CD14-positive monocyte (primary cell): ENCODE measurements at regions not wholly inside any gene's neighbourhood (a gene's known extent, or its start where the extent isn't known, plus 50 kb on each side); places are given as distances from the start of the nearest gene placed in this dataset.

Source experiments
- DNase-seq, 3 donors: peaks; one replicate each; pipeline ENCODE4 v3.0.0-alpha.2; 2011 to 2022
- H2AFZ ChIP-seq: 2 replicates; pipeline ENCODE4 v1.6.0; 2012; ENCODE audit warnings: mild to moderate bottlenecking, low read depth, low read length, inconsistent platforms; ENCODE audit not compliant: insufficient read depth, poor library complexity, severe bottlenecking
- H3K27ac ChIP-seq, 2 donors: 1 replicate in 1 of 2; 2 replicates in 1 of 2; pipeline ENCODE4 v1.5.1; 2012 to 2013; ENCODE audit warnings: low read length in 2 of 2, control low read depth in 1 of 2, inconsistent platforms in 1 of 2, low read depth in 1 of 2, mild to moderate bottlenecking in 1 of 2
- H3K27me3 ChIP-seq, 2 donors: one replicate each; pipeline versions ENCODE4 v1.6.0 to v1.6.1; 2011 to 2013; ENCODE audit warnings: low read length in 2 of 2; ENCODE audit not compliant: control insufficient read depth in 2 of 2, insufficient read depth in 2 of 2
- H3K36me3 ChIP-seq, 2 donors: replicated peaks in 1 of 2; 1 replicate in 1 of 2; 2 replicates in 1 of 2; pipeline versions ENCODE4 v1.5.1 to v1.6.1; 2012 to 2013; ENCODE audit warnings: low read length in 2 of 2, control low read depth in 1 of 2, inconsistent platforms in 1 of 2, mild to moderate bottlenecking in 1 of 2; ENCODE audit not compliant: insufficient read depth in 2 of 2, control insufficient read depth in 1 of 2
- H3K4me1 ChIP-seq, 2 donors: 1 replicate in 1 of 2; 2 replicates in 1 of 2; pipeline versions ENCODE4 v1.5.1 to v1.6.1; 2012 to 2013; ENCODE audit warnings: low read length in 2 of 2, control low read depth in 1 of 2, inconsistent platforms in 1 of 2, mild to moderate bottlenecking in 1 of 2, moderate library complexity in 1 of 2; ENCODE audit not compliant: insufficient read depth in 2 of 2, control insufficient read depth in 1 of 2
- H3K4me2 ChIP-seq: replicated peaks from 2 replicates; pipeline ENCODE3; 2012; ENCODE audit warnings: low read length, moderate library complexity, mild to moderate bottlenecking; ENCODE audit not compliant: poor library complexity, severe bottlenecking; ENCODE audit errors: extremely low read depth
- H3K4me3 ChIP-seq, 3 experiments: fragments of 200-600 bp in 1 of 3; sonication (generic) in 1 of 3; replicated peaks in 1 of 3; 1 replicate in 2 of 3; 2 replicates in 1 of 3; pipeline ENCODE4 v1.5.1; 2011 to 2013; ENCODE audit warnings: low read length in 3 of 3, mild to moderate bottlenecking in 3 of 3, control low read depth in 2 of 3, low read depth in 2 of 3, inconsistent platforms in 1 of 3, moderate library complexity in 1 of 3
- H3K79me2 ChIP-seq: 2 replicates; pipeline ENCODE4 v1.6.0; 2012; ENCODE audit warnings: mild to moderate bottlenecking, control low read depth, inconsistent platforms, low read length, moderate library complexity; ENCODE audit not compliant: insufficient read depth
- H3K9ac ChIP-seq: 2 replicates; pipeline ENCODE4 v1.6.0; 2017; ENCODE audit warnings: low read length, mild to moderate bottlenecking; ENCODE audit not compliant: insufficient read depth, poor library complexity, severe bottlenecking
- H3K9me3 ChIP-seq, 2 donors: replicated peaks in 1 of 2; 1 replicate in 1 of 2; 2 replicates in 1 of 2; pipeline versions ENCODE4 v1.5.1 to v1.6.1; 2012 to 2013; ENCODE audit warnings: low read length in 2 of 2, control low read depth in 1 of 2; ENCODE audit not compliant: control insufficient read depth in 1 of 2, insufficient read depth in 1 of 2
- H4K20me1 ChIP-seq: 2 replicates; pipeline ENCODE4 v1.6.0; 2012; ENCODE audit warnings: mild to moderate bottlenecking, low read length, control low read depth, moderate library complexity; ENCODE audit not compliant: insufficient read depth
- H3K27ac Mint-ChIP-seq, 7 donors: one replicate each; pipeline ENCODE4 v1.8.0; 2020; ENCODE audit warnings: mild to moderate bottlenecking in 7 of 7, mixed read lengths in 7 of 7, moderate library complexity in 6 of 7, inconsistent platforms in 2 of 7
- H3K27me3 Mint-ChIP-seq, 3 donors: one replicate each; pipeline ENCODE4 v1.8.0; 2021 to 2022; ENCODE audit warnings: low read depth in 3 of 3, mild to moderate bottlenecking in 3 of 3, mixed read lengths in 3 of 3, moderate library complexity in 3 of 3, inconsistent platforms in 1 of 3
- H3K36me3 Mint-ChIP-seq, 2 donors: one replicate each; pipeline ENCODE4 v1.8.0; 2020; ENCODE audit warnings: mixed read lengths in 2 of 2, inconsistent platforms in 1 of 2, mild to moderate bottlenecking in 1 of 2
- H3K4me1 Mint-ChIP-seq: one replicate; pipeline ENCODE4 v1.8.0; 2020; ENCODE audit warnings: mild to moderate bottlenecking, mixed read lengths
- H3K4me3 Mint-ChIP-seq, 2 donors: one replicate each; pipeline ENCODE4 v1.8.0; 2020; ENCODE audit warnings: mild to moderate bottlenecking in 2 of 2, mixed read lengths in 2 of 2, moderate library complexity in 1 of 2
- H3K9me3 Mint-ChIP-seq, 7 donors: one replicate each; pipeline ENCODE4 v1.8.0; 2020 to 2022; ENCODE audit warnings: mixed read lengths in 7 of 7, mild to moderate bottlenecking in 6 of 7, moderate library complexity in 6 of 7, inconsistent platforms in 2 of 7
- WGBS: methylation state at CpG from one replicate; pipeline ENCODE4 v1.1.5; 2013; ENCODE audit warnings: missing lambda C conversion rate; ENCODE audit not compliant: insufficient coverage; 5-methylcytosine and 5-hydroxymethylcytosine counted together
- intact Hi-C, 2 donors: fragments of 100-400 bp; cut with micrococcal nuclease; formaldehyde crosslinking; loops; one replicate each; pipeline versions ENCODE4 v1.15.0 to v1.15.1; 2023
- TF ChIP-seq, protein P1 (sequence below): fragments of 200-600 bp; IDR thresholded peaks from one replicate; pipeline ENCODE4 v1.8.0; 2022; ENCODE audit warnings: antibody characterized with exemption, mild to moderate bottlenecking

DNA sequence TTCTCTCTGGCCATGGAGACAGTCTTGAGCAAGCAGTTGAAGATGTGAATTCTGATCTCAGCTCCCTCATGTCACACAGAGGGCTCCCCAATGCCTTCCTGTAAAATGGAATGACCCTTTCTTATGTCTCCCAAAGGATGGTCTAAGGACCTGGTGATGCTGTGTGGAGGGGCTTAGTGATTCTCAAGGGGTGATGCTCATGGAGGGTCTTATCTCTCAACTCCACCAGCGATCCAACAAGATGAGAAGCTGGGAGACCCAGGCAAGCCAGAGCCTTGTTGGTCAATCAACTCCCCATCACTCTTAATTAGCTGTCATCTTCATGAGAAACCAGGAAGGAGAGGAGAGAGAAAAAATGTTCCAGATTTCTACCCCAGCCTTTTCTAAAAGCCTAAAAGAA is 78.0 kb upstream of the SORCS3 start:
- intact Hi-C loops, result no loop called here
- no peak overlapping the region for H3K4me3 ChIP-seq
- Mint-ChIP-seq H3K27me3 (peaks cover 3 to 11% (median 10%) of the 10 kb centered on the region in 3 donors), H3K4me3 (peak overlapping the region in 1 of 2 donors; percentile 32), H3K27ac (no peak overlapping the region), H3K9me3 (peaks cover 0 to 2% (median 0%) of the 10 kb centered on the region in 7 donors), H3K36me3 (no peaks in the 10 kb centered on the region), H3K4me1 (no peaks in the 10 kb centered on the region)
- TF ChIP-seq, protein P1, sequence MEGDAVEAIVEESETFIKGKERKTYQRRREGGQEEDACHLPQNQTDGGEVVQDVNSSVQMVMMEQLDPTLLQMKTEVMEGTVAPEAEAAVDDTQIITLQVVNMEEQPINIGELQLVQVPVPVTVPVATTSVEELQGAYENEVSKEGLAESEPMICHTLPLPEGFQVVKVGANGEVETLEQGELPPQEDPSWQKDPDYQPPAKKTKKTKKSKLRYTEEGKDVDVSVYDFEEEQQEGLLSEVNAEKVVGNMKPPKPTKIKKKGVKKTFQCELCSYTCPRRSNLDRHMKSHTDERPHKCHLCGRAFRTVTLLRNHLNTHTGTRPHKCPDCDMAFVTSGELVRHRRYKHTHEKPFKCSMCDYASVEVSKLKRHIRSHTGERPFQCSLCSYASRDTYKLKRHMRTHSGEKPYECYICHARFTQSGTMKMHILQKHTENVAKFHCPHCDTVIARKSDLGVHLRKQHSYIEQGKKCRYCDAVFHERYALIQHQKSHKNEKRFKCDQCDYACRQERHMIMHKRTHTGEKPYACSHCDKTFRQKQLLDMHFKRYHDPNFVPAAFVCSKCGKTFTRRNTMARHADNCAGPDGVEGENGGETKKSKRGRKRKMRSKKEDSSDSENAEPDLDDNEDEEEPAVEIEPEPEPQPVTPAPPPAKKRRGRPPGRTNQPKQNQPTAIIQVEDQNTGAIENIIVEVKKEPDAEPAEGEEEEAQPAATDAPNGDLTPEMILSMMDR, result no peak
- H3K27ac ChIP-seq, result no peak overlapping the region
- no peak overlapping the region for H3K4me2 ChIP-seq
- H3K9ac ChIP-seq, result no peak overlapping the region
- no peak overlapping the region for H2AFZ ChIP-seq
- no peaks in the 10 kb centered on the region for H3K79me2 ChIP-seq
- WGBS, result no CpG with 5 or more reads among the region's 1 CpG
- no peaks in the 10 kb centered on the region for H3K27me3 ChIP-seq
- H3K36me3 ChIP-seq, result no peaks in the 10 kb centered on the region
- no peaks in the 10 kb centered on the region for H3K4me1 ChIP-seq
- DNase-seq, result no peak
- no peaks in the 10 kb centered on the region for H3K9me3 ChIP-seq
- no peaks in the 10 kb centered on the region for H4K20me1 ChIP-seq

DNA sequence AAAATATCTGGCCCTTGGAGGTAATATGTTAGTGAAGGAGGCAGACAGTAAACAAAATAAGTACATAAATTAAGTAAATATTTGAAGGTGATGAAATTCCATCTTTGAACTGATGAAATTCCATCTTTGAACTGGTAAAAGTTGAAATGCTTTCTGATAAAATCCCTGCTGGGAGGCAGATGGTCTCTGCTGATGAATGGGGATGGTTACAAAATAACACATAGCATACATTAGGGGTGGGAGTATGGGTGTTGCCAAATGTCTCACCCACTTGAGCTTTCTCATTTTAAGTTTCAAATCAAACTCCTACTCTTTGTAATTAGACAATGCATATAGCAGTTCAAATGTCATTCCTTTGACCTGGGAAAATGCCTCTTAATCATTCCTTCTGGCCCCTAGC is 77.5 kb upstream of the SORCS3 start:
- Mint-ChIP-seq H3K27ac (no peak overlapping the region), H3K9me3 (peaks cover 0 to 2% (median 0%) of the 10 kb centered on the region in 7 donors), H3K27me3 (peaks cover 3 to 11% (median 10%) of the 10 kb centered on the region in 3 donors), H3K4me1 (no peaks in the 10 kb centered on the region), H3K4me3 (no peak overlapping the region), H3K36me3 (no peaks in the 10 kb centered on the region)
- Histone ChIP-seq H4K20me1 (no peaks in the 10 kb centered on the region), H3K4me3 (no peak overlapping the region), H3K4me1 (no peaks in the 10 kb centered on the region), H2AFZ (no peak overlapping the region), H3K36me3 (no peaks in the 10 kb centered on the region), H3K79me2 (no peaks in the 10 kb centered on the region), H3K27me3 (no peaks in the 10 kb centered on the region), H3K4me2 (no peak overlapping the region), H3K9ac (no peak overlapping the region), H3K27ac (no peak overlapping the region), H3K9me3 (no peaks in the 10 kb centered on the region)
- TF ChIP-seq, protein P1, result no peak
- intact Hi-C loops, result no loop called here
- DNase-seq, result no peak
